LHCN-M2 (cell line): ENCODE measurements at regions not wholly inside any gene's neighbourhood (a gene's known extent, or its start where the extent isn't known, plus 50 kb on each side); places are given as distances from the start of the nearest gene placed in this dataset.
"Not testable (repeated sequence)": the region's sequence is repeated elsewhere in the genome, so short reads cannot be mapped to it uniquely, and the experiment has no call there.

Source experiments
- DNase-seq: peaks from one replicate; pipeline ENCODE4 v3.0.0-alpha.2; 2012; ENCODE audit warnings: low read depth

DNA sequence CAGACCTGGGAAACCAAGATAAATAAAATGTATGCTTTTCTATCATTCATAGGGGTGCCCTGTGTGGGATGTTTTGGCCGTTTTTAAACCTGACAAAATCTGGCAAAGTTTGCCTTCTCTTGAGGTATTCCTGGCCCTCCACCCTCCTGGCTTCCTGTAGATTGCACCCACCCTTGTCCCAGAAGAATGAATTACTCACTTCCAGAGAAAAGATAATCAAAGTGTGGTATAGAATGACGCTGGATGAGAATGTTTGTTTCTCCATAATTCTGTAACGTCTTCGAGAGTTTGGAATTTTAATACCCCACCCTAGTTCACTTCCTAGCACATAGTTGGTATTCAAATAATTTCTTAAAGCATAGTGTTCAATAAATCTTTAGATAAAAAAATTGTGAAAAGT lies 519.7 kb upstream of the PFKP start:
- no peak for DNase-seq

DNA sequence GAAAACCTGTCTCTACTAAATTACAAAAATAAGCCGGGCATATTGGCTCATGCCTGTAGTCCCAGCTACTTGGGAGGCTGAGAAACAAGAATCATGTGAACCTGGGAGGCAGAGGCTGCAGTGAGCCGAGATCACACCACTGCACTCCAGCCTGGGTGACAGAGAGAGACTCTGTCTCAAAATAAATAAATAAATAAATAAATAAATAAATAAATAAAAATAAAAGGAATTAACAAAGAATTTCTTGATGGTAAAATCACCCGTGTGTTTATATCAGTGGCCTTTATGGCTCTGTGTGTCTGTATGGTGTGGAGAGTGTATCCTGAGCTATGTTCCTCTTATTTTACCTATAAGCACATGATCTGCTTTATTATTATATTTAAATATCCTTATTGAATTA lies 520.5 kb upstream of the PFKP start:
- not testable (repeated sequence) for DNase-seq

DNA sequence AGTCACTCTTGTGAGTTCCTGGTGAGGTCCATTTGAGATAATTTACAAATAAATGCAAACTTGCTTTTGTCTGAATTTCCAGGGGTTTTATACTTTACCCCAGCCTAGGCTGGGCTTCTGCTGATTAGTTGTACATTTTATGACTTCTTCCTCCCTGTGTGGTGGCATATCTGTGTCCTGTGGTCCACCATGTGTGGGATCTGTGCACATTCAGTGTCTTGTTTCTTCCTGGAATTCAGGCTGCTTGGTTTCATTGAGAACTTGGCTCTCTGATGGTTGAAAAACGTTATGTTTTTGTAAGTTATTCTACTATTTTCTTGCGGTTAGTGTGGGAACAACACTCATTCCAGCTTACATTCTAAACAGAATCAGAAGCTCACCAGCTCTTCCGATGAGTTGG lies 523.4 kb upstream of the PFKP start:
- no peak for DNase-seq

DNA sequence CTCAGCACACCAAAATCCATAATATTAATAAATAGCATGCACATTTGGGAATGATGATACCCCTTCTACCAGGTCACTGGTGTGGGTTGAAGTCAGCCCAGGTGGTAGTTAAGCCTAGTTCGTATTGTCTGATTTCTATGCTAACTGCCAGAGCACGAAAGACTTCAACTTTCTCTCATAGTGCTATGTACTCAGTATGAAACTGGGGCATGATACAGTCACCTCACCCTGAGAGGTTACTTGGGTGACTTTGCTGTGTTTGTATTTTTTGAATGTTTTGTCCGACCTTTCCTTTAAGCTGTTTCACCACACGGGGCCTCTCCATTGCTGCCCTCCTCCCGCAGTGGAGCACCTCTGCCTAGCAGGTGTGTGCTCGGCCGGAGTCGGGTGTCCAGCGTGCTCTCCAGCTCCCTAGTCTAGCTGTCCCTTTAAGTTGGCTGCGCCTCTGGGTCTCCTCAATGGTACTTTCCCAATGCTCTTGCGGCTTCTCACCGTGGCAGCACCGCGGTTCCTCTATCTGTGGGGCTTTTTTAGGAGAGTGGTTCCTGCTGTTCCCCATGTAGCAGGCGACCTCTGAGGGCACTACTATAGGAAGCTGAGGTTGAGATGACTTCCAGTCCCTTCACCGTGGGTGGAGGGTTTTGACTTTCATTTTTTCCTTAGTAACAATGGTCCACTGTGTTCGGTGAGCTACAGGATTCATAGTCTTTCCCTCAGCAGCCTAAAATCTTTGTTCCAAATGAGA lies 524.0 kb upstream of the PFKP start:
- no peak for DNase-seq

DNA sequence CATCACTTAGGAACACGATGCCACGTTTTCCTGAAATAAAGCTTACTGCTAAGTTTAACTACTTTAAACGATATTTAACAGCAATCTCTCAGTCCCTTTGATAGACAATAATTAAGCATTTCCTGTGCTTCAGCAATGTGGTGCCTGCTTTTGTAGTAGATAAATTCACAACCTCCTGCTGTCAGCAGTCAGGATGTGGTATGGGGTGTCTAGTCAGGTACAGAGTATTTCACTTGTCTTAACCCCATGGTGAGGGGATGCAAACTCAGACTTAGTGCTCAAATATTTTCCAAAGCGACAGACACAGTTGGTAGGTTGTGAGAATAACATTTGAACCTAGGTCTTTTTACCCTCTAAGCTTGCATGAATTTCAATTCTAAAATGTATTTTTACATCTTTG lies 526.2 kb upstream of the PFKP start:
- no peak for DNase-seq

DNA sequence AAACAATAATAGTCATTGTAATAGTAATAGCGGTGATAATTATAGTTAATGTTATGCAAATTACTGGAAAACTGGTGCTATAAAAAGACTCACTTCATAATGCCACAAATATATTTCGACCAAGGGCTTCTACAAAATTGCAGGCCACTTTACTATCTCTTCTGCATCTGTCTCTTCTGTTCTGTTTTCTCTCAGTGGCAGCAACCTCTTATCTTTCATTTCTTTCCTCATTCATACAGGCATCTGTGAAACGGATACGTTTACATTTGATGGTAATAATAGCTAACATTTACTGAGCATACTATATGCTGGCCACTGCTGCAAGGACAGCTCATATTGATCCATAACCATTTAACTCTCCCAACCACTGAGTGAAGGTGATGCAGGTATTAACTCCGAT lies 537.4 kb upstream of the PFKP start:
- DNase-seq = no peak

DNA sequence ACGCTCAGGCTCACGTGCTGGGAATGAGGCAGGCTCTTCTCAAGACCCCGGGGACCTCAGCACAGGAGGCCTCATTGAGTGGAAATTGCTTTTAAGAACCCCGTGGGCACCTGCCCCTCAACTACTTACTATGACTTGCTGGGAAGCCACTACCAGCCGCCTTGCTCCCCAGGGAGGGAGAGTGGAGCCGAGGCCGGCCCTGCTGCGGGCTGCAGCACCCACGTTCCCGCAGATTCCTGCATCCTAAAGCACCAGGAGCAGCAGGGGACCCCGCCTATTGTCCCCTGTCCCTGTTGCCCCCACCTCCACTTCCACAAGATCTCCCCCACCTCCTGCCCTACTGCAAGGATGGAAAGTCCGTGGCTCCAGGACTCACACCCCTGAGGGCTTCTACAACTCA lies 541.6 kb upstream of the PFKP start:
- DNase-seq = no peak

DNA sequence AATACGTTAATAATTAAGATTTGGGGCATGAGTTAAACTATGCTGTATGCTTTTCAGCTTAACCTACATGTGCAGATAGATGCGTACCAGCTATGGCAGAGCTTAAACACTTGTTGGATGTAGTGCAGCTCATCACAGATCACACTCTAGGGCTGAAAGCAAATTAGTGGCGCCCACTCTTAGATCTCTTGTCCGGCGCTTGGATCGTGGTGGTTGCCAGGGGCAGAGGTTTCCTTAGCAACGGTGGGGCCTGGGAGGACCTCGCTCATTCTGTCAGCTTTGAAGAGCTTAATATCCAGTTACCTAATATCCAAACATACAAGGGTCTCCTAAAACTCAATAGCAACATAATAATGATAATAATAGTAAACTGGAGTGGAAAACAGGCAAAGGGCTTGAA lies 548.2 kb upstream of the PFKP start:
- no peak for DNase-seq

DNA sequence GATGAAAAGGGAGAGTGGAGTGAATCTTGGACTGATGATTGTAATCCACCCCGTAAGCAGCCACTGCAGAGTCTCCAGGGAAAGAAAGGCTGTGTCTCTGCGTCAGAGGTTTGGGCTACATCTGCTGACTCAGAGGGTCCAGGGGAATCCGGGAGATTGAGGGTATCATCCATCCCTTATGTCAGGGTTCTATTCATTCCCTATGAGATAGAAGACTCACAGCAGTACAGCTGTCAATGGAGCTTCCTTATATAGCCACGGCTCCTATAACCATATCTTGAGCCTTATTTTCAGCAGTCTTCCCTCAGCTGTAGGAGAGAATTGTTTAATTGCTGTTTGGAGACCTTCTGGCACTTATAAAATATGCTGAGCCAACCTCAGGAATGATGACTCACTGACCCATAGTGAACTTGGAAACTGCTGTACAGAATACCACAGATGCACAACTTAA lies 558.2 kb upstream of the PFKP start:
- peak; percentile 31 for DNase-seq

DNA sequence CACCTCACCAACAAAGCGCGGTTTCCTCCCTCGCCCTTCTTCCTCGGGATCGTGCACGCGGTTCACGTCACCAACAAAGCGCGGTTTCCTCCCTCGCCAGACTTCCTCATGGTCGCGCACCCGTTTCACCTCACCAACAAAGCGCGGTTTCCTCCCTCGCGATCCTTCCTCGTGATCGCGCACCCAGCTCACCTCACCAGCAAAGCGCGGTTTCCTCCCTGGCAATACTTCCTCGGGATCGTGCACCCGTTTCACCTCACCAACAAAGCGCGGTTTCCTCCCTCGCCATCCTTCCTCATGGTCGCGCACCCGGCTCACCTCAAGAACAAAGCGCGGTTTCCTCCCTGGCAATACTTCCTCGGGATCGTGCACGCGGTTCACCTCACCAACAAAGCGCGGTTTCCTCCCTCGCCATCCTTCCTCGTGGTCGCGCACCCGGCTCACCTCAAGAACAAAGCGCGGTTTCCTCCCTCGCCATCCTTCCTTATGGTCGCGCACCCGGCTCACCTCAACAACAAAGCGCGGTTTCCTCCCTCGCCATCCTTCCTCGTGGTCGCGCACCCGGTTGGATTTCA lies 565.9 kb upstream of the PFKP start:
- DNase-seq = not testable (repeated sequence)

DNA sequence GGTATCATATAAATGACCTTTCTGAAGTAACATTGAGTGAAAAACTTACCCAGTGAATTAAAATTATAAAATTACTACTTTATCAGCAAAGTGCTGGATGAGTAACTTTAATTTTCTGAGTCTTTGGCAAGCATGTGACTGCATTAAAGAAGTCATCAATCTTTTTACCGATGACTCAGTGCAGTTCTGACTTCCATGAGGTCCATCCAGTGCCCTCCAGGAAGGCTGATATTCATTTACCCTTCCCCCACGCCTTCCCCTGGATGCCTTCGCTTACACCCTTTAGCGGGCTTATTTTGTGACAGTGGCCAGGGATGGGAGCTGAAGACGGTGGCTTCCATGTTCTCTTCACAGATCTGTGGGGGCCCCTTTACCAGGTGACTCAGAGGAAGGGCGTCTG lies 572.9 kb upstream of the PFKP start:
- no peak for DNase-seq

DNA sequence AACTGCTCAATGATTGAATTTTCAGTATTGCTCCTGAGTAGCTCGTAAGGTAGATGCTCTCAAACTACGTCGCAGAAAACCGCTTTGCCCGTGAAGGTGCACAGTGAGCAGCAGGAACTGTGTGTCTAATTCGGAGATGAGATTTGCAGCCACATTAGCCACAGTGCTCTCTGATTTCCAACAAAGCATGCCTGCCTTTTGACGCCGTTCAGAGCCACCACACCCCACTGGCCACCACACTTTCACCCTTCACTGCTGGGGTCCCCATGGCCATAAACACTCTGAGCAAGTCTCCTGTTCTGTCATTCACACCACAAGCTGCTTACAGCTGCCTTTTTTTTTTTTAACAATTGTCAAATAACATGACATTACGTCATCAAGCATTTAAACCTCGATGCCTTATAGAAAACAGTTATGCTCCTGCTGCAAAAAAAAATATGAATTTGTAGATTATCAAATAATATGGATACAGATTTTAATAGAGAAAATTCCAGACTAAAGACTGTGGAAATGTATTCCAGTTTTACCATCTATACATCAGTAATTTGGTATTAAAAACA lies 578.8 kb upstream of the PFKP start:
- no peak for DNase-seq

DNA sequence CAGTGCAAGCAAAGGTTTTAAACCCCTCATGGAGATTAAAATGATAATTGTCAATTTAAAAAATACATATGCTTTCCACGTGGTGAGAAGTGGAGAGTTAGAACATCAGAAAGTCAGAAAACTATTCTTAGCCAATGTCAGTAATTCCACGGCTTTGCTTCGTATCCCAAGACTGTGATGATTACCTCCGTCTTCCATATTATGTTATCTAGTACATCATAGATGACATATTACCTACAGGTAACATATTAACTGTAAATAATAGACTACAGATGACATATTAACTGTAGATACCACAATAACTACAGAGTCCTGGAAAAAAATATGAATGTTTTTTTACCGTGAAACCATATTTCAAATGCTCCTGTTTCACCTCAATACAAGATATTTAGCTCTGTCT lies 579.4 kb upstream of the PFKP start:
- DNase-seq = no peak

DNA sequence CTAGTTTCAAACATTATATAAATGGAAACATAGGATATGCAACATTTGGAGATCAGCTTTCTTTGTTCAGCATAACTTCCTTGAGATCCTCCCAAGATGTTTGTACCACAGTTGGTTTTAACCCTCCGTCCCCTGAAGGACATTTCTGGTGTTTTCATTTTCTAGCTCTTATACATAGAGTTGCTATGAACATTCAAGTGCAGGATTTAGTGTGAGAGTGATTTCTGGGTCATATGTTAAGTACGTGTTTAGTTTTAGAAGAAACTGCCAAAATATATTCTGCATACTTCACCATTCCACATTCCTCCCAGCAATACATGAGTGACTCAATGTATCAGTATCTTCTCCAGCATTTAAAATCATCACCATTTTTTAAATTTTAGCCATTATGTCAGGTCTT lies 588.7 kb upstream of the PFKP start:
- DNase-seq = no peak

DNA sequence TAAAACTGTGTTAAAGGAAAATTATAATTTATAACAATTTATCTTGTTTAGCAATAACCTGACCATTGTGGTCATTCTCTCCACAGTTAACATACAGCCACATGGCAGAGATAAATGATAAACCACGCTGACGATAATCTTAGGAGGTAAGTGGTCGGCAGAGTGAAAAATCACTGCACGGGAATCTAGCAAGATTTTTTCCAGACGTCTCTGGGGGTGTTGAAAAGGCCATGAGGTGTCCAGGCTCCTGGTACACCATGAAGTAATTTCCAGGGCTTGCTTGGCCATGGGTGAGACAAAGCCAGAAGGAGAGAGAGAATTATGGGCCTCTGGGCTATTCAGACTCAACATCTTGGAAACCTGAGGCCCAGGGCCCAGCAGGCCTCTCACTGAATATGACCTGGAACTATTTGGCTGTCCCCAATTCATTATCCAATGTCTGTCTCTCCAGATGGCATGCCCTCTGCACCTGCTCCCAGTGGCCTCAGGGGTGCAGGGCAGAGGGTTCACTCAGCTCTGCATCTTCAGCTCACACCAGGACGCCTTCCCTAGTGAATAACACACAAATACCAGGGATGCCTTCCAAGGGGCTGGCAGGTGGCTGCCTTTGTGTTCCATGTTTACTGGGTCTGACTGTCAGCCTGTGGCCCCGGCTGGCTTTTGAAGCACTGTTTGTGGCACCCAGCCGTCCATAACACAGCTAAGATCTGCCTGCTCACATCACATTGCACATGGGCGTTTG lies 590.4 kb upstream of the PFKP start:
- DNase-seq = no peak

DNA sequence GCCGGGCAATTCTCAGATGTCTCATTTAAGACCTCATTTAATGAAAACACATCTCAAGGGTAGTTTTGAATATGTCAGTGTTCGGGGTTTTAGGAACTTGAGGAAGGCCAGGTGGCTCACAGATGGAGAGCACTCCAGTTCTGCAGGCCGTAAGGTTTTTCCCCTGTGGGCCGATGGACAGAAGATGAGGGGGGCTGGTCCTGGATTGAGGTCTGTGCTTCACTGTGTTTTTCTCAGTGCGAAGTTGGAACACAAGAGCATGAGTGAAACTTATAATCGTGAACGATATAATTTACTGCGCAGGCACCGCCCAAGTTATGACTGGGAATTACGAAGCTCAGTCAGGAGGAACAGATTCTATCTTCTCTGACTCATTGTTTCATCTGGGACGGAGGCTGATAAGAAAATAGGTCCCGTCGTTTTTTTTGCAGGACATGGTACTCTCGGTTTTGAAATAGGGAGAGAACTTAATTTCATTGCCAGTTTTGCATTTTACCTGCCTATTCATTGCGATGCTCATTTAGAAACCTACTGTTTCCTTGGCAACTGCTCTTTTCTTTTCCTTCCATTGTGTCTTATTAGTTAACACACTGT lies 591.0 kb upstream of the PFKP start:
- DNase-seq = no peak

DNA sequence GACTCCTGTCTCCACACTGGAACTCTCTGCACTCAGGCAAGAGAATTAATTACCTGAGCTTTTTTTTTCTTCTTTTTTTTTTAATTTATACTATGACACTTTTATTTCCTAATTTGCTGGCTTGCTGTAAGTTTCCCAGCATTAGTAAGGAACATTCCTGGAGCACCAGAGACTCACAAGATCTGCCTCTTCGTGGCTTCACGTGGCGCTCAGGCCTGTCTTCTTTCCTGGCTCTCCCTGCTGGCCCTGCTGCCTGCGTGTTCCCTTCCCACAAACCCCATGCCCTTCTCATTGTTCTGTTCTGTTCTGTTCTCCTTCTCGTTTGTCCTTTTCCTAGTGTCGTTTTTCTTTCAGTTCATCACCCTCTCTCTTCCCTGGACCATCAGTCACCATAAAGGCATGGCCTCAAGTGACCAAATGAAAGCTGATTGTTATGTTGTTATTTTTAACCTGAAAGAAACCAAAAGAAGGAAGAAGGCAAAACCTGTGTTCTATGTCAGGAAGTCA lies 591.6 kb upstream of the PFKP start:
- no peak for DNase-seq

DNA sequence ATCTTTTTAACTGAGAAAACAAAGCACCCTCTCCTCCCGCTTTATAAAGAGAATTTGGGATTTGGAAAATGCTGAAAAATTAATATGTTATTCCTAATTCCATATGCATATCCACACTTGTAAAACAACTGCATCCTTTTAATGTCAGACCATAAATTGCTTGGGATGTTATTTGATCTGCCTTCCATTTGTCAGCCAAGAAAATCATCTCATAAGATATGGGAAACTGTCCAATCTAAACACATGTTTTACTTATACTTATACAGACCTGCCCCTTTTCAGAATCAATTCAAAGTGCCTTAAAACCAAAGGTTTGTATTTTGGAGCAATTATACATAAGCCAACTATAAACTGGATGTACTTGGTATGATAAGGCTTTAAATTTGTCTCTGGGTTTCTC lies 595.5 kb upstream of the PFKP start:
- no peak for DNase-seq

DNA sequence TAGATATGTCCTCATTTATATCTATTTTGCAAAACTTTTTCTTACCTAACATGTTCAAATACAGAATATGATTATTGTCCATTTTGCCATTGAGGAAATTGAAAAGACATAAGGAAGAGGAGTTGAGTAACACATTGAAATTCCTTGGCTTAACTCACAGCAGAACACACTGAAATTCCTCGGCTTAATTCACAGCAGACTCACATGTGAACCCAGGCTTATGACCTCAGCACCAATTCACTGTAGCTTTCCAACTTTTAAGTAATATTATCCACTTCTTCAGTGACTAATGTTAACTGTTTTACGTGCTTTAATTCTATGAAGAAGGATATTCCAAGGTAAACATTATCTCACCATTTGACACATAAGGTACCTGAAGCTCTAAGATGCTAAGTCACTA lies 597.5 kb upstream of the PFKP start:
- DNase-seq = no peak

DNA sequence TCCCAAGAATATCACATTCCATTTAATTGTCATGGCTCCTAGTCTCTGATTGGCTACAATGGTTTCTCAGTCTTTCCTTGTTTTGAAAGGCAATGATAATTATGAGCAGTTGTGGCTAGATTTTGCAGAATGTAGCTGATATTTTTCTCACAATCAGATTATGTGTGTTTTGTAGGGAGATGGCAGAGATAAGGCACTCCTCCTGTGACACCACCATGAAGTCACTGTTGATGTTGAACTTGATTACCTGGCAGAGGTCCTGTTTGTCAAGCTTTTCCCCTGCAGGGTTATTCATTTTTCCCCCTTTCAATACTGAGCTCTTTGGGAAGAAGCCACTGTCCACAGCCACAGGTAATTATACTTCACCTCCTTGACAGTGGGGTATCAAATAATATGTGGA lies 602.9 kb upstream of the PFKP start:
- DNase-seq = no peak

DNA sequence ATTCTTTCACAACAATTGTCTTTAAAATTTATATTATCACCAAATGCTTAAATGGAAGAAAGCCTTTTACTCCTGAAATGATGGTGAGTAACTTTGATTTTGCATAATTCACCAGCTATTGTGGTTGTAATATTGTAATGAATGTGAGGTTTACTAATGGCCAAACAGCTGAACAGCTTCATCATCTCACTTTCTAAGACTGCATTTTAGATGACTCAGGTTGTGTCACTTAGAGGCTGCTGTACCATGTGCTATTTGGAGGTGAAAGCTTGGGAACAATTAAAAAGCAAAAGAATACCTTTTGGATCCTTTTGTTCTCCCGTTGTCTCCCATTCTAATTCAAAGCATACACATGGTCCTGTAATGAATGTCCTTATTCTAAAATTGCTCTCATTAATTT lies 604.0 kb upstream of the PFKP start:
- no peak for DNase-seq

DNA sequence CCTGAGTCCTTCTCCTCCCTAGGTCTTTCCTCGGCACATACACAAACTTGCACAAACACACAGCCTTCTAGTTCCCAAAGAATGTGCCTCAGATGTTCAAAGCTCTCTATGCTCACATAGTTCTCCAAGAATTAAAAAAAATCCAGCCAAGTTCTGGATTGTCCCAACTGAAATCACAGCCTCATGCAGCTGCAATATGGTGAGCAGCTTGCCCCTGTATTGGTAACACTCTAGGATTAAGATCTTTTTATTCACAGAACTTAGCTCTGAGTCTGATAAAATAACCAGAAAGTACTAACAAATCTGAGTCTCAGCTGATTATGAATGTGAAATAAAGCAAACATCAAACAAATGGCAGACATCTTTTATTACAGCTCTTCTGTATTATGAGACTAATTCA lies 604.8 kb upstream of the PFKP start:
- no peak for DNase-seq
